GM21515 (cell line): ENCODE measurements at regions not wholly inside any gene's neighbourhood (a gene's known extent, or its start where the extent isn't known, plus 50 kb on each side); places are given as distances from the start of the nearest gene placed in this dataset.

Experiments used
- ATAC-seq: cut with Tn5 transposase; IDR thresholded peaks from one replicate; pipeline ENCODE4 v1.9.1; 2021; ENCODE audit not compliant: unreplicated experiment

GRCh38 chr11:11016943-11017342, 159.1 kb upstream of the ZBED5 start:
- no peak for ATAC-seq

DNA sequence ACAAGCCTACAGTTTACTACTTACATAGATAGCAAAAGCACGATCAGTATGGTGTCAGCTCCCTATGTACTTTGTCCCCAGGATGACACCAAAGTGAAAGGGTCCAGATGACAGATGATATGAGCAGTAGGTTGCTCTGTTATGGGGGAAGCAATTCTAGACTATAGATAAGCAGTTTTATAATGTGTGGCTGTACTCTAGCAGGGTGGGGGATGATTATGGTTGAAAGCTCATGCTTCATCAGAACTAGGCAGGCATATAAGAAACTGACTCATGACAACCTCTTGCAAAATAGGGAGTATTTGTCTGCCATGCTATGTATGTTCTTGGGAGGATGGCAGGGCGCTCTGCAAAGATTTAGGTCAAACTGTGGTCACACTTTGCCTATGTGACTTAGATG, 158.2 kb upstream of the ZBED5 start:
- ATAC-seq = no peak

- ATAC-seq = no peak
These were observed 153.8 kb upstream of the ZBED5 start for GRCh38 chr11:11011617-11012016.

DNA sequence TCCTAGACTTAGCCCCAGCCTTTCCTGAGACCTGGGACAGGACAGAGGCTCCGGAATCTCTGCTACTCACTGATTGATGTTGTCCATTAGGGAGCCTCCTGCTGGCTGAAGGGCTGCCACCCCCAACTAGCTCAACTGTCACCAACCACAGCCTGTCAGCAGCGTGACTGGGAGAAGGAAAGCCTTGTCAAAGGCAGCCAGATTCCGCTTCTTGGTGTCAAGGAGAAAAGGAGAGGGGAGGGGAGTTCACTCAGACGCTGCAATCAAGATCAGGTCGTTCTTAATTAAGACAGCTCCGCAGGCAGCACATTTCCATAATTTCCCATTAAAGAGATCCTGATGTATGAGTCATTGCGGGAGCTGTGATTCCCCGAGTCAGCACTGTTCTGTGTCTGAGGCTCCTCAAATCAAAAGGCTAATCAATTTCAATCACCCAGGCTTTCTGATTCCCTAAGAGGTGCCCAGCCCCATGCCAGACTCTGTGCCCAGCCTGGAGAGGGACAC, 152.8 kb upstream of the ZBED5 start:
- no peak for ATAC-seq

GRCh38 chr11:11009179-11009578, 151.3 kb upstream of the ZBED5 start:
- no peak for ATAC-seq

GRCh38 chr11:11004069-11004468, 146.2 kb upstream of the ZBED5 start:
- no peak for ATAC-seq

- no peak for ATAC-seq
These were observed 145.4 kb upstream of the ZBED5 start for GRCh38 chr11:11003226-11003625.

DNA sequence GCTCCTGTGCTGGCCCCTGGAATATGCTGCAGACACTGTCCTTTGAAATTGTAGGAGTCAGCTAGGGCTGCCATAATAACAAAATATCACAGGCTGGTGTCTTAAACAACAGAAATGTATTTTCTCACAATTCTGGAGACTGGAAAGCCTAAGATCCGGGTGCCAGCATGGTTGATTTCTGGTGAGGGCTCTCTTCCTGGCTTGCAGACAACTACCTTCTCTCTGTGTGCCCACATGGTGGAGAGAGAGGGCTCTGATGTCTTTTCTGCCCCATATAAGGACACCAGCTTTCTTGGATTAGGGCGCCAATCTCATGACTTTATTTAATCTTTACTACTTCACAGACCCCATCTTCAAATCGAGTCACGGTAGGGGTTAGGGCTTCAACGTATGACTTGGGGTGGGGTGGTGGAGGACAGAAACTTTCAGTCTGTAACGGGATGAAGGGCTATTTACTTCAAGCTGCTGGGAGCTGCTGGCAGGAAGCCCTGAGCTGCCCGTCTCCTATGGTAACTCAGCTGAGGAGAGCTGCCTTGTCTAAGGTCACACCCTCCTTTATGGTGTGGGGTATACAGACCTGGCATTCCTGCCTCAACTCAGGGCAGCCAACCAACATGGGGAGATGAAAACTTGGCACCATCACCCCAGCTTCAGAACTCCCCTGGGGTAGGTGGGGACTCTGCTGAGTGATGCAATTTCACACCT, 142.9 kb upstream of the ZBED5 start:
- ATAC-seq = no peak

GRCh38 chr11:10998674-10999073, 140.8 kb upstream of the ZBED5 start:
- no peak for ATAC-seq

GRCh38 chr11:10996678-10997077, 138.8 kb upstream of the ZBED5 start:
- ATAC-seq = no peak

DNA sequence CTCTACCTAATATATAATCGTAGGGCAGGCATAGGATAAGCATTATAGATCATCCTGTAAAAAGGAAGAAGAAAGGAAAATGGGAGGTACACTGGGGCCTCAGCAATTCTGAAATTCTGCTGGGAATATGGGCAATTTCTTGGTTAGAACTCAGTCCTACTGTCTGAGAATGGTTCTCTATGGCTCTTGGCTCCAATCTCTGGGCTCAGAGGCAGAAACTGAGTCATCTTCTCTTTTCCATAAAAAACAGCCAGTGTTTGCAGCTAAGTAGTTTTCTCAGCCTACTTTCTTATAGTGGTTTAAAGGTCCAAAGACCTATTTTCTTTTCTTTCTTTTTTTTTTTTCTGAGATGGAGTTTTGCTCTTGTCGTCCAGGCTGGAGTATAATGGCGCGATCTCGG, 135.8 kb upstream of the ZBED5 start:
- no peak for ATAC-seq

GRCh38 chr11:10993186-10993585, 135.3 kb upstream of the ZBED5 start:
- no peak for ATAC-seq

- ATAC-seq = no peak
These were observed 133.5 kb upstream of the ZBED5 start for GRCh38 chr11:10991393-10991792.

DNA sequence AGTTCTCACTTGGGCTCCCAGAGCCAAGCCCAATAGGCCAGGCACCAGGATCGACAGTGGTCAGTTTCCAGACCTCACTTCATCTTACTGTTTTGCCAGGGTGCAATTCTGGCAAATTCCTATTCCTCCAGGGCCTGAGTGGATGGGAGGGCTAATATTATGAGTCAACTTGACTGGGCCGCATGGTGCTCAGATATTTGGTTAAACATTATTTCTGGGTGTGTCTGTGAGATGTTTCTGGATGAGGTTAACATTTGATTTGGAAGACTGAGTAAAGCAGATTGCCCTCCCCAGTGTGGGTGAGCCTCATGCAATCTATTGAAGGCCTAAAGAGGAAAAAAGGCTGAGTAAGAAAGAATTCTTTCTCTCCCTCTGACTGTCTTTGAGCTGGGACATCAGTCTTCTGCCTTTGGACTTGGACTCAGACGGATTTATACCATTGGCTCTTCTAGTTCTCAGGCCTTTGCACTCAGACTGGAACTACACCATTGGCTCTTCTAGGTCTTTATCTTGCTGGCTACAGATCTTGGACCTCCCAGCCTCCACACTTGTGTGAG, 132.9 kb upstream of the ZBED5 start:
- no peak for ATAC-seq

DNA sequence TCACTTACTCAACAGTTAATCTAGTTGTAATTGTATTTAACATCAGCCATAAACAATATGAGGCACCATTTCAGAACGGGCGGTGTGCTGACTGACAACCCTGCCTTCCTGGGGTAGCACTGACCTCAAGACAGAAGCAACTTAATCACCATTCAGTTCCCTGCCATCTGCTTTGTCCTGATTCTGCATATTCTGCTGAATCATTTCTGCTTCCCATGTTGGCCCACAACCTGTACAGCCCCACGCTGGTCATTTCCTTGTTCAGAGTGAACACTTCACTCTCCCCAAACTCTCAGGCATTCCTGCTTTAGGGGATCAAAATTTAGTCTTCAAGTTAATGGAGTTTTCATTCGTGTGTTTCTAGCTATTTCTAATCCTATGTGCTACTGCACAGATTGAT, 132.3 kb upstream of the ZBED5 start:
- no peak for ATAC-seq

- ATAC-seq = no peak
These were observed 128.2 kb upstream of the ZBED5 start for GRCh38 chr11:10986006-10986405.

DNA sequence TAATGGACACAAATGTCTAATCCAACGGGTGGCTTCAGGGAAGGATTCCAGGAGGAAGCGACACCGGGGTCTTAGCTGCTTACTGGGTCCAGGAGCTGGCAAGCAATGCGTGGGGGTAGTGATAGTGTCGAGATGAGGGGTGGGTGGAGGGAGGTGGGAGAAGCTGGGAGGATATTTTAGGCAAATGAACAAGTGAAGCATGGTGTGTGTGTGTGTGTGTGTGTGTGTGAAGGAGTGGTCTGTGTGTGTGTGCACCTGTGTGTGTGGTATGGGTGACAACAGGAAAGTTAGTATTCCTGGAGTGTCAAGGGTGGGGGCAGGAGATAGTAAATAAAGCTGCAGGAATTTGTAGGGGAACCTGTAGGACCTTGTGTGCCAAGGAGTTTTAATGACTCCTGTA, 126.9 kb upstream of the ZBED5 start:
- ATAC-seq = no peak

GRCh38 chr11:10984250-10984649, 126.4 kb upstream of the ZBED5 start:
- ATAC-seq = no peak

GRCh38 chr11:10982704-10983510, 125.1 kb upstream of the ZBED5 start:
- ATAC-seq = no peak

DNA sequence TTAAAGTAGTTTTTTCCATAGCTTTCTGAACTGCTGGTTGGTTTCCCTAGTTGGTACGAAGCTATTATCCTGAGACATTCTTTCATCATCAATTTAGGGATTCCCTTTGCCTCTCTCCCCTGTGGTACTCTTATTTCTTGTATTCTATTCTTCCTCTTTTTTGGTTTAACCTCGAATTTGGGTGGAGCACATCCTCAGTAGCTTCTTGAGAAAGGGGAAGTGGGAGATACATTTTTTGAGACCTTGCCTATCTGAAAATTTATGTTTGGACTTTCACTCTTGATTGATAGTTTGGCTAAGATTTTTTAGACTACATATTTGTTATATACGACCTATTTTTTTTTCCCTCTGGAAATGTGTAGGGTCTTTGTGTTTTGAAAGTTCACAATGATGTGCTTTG, 121.7 kb upstream of the ZBED5 start:
- ATAC-seq = no peak

GRCh38 chr11:10978198-10978597, 120.3 kb upstream of the ZBED5 start:
- ATAC-seq = no peak

DNA sequence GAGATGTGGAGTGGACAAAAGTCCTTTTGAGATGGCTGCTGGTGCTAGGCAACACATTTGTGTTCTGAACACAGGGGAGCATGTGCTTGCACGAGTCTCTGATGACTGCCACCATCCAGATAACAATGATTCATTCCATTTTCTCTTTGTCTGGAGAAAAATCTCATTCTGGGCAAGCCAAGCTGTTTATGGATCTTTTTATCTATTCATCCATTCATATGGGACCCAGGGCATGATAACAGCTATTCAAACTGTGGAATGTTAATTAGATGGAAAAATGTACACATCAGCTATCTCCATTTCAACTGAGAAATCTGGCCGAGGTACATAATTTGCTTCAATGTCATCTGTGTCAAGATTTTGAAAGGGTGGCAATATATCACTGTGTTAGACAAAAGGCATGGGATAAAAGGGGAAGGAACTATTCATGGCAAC, 117.5 kb upstream of the ZBED5 start:
- ATAC-seq = no peak
